NB4 (cell line): ENCODE measurements at regions not wholly inside any gene's neighbourhood (a gene's known extent, or its start where the extent isn't known, plus 50 kb on each side); places are given as distances from the start of the nearest gene placed in this dataset.

Source experiments
- CTCF ChIP-seq: IDR thresholded peaks from one replicate; pipeline ENCODE4 v1.5.1; 2012; ENCODE audit warnings: low read depth, low read length
- MYC ChIP-seq: IDR thresholded peaks from 2 replicates; pipeline ENCODE4 v1.6.1; 2011; ENCODE audit warnings: low read depth, low read length
- POLR2A ChIP-seq: IDR thresholded peaks from 2 replicates; pipeline ENCODE4 v1.6.1; 2011; ENCODE audit warnings: mild to moderate bottlenecking; ENCODE audit not compliant: insufficient read length; ENCODE audit errors: extremely low read depth

GRCh38 chr3:87834327-87834726 is 224.5 kb downstream of the CGGBP1 start:
- TF ChIP-seq CTCF (no peak), MYC (no peak), POLR2A (no peak)
